Endothelial cell of umbilical vein (primary cell): ENCODE measurements at regions not wholly inside any gene's neighbourhood (a gene's known extent, or its start where the extent isn't known, plus 50 kb on each side); places are given as distances from the start of the nearest gene placed in this dataset.

ENCODE experiments used
- BruUV-seq: library from RNA; stranded (reverse); fragments of 400-500 nt; replicated peaks from 2 replicates; lab custom pipeline; 2021; lab: Mats Ljungman, UMichigan
- CTCF ChIA-PET: fragments of 300-600, 350-600 bp; sonication (Branson Sonifier 250); formaldehyde crosslinking; loops from one replicate; lab custom pipeline; 2021; ENCODE audit warnings: antibody characterized with exemption, inconsistent platforms; lab: Charles Lee
- POLR2A ChIA-PET: fragments of 300-600, 350-600 bp; sonication (Branson Sonifier 250); formaldehyde crosslinking; loops from one replicate; lab custom pipeline; 2021; ENCODE audit warnings: antibody characterized with exemption, inconsistent platforms; lab: Charles Lee
- DNase-seq: peaks from one replicate; pipeline ENCODE4 v3.0.0-alpha.2; 2011; ENCODE audit warnings: low read depth, low spot score
- FAIRE-seq: peaks from 2 replicates; lab custom pipeline; 2011; peaks lifted over from hg19 to GRCh38; lab: Jason Lieb, UNC
- H2AFZ ChIP-seq: 2 replicates; pipeline ENCODE4 v1.6.0; 2012; ENCODE audit warnings: low read depth, low read length, control low read depth, inconsistent platforms
- H3K27ac ChIP-seq: 2 replicates; pipeline ENCODE4 v1.5.1; 2011; ENCODE audit warnings: low read depth, mild to moderate bottlenecking, control low read depth, low read length, moderate library complexity; ENCODE audit not compliant: insufficient read depth
- H3K27me3 ChIP-seq, 2 experiments: 2 replicates each; pipeline versions ENCODE4 v1.6.0 to v1.6.1; 2011; ENCODE audit warnings: low read length in 2 of 2, mixed read lengths in 1 of 2; ENCODE audit not compliant: control insufficient read depth in 2 of 2, insufficient read depth in 2 of 2
- H3K36me3 ChIP-seq, 2 experiments: 2 replicates in 1 of 2; 3 replicates in 1 of 2; pipeline ENCODE4 v1.5.1; 2011; ENCODE audit warnings: low read length in 2 of 2, mild to moderate bottlenecking in 1 of 2, moderate library complexity in 1 of 2; ENCODE audit not compliant: control insufficient read depth in 2 of 2, insufficient read depth in 2 of 2; ENCODE audit errors: extremely low read depth in 1 of 2
- H3K4me1 ChIP-seq: 3 replicates; pipeline ENCODE4 v1.5.1; 2011; ENCODE audit warnings: mild to moderate bottlenecking, low read length; ENCODE audit not compliant: control insufficient read depth, insufficient read depth; ENCODE audit errors: extremely low read depth
- H3K4me2 ChIP-seq: 2 replicates; pipeline ENCODE4 v1.6.1; 2011; ENCODE audit warnings: low read length, control low read depth, mixed read lengths; ENCODE audit not compliant: insufficient read depth
- H3K4me3 ChIP-seq, 3 experiments: fragments of 200-600 bp in 1 of 3; sonication (generic), shearing (Covaris generic) in 1 of 3; replicated peaks in 1 of 3; 2 replicates each; pipeline ENCODE4 v1.5.1; 2011 to 2016; ENCODE audit warnings: control low read depth in 3 of 3, low read length in 3 of 3, mild to moderate bottlenecking in 2 of 3, inconsistent platforms in 1 of 3, low read depth in 1 of 3, moderate library complexity in 1 of 3; ENCODE audit not compliant: insufficient read depth in 1 of 3
- H3K79me2 ChIP-seq: 2 replicates; pipeline ENCODE4 v1.6.0; 2012; ENCODE audit warnings: low read length, inconsistent platforms; ENCODE audit not compliant: control insufficient read depth, insufficient read depth
- H3K9ac ChIP-seq: replicated peaks from 2 replicates; pipeline ENCODE3; 2011; ENCODE audit warnings: low read length, control low read depth; ENCODE audit not compliant: insufficient read depth; ENCODE audit errors: extremely low read depth
- H3K9me1 ChIP-seq: replicated peaks from 3 replicates; pipeline ENCODE4 v1.6.0; 2011; ENCODE audit warnings: mild to moderate bottlenecking, low read length; ENCODE audit not compliant: control insufficient read depth, insufficient read depth; ENCODE audit errors: extremely low read depth
- H3K9me3 ChIP-seq: replicated peaks from 2 replicates; pipeline ENCODE4 v1.5.1; 2012; ENCODE audit warnings: low read length, inconsistent platforms; ENCODE audit not compliant: control insufficient read depth, insufficient read depth
- H4K20me1 ChIP-seq: replicated peaks from 2 replicates; pipeline ENCODE3; 2011; ENCODE audit warnings: mild to moderate bottlenecking, low read length; ENCODE audit not compliant: control insufficient read depth, insufficient read depth; ENCODE audit errors: extremely low read depth
- CTCF ChIP-seq, 2 donors: IDR thresholded peaks; 1 replicate in 1 of 2; 2 replicates in 1 of 2; pipeline ENCODE4 v1.5.1; 2011; ENCODE audit warnings: low read length in 2 of 2, mild to moderate bottlenecking in 2 of 2, moderate library complexity in 2 of 2, control low read depth in 1 of 2, inconsistent platforms in 1 of 2, low read depth in 1 of 2; ENCODE audit not compliant: insufficient read depth in 1 of 2; ENCODE audit errors: extremely low read depth in 1 of 2
- EZH2 ChIP-seq: IDR thresholded peaks from 2 replicates; pipeline ENCODE4 v1.6.1; 2012; ENCODE audit warnings: borderline replicate concordance, low read depth, mild to moderate bottlenecking, moderate library complexity, low read length, inconsistent platforms; ENCODE audit not compliant: severe bottlenecking
- FOS ChIP-seq: IDR thresholded peaks from 2 replicates; pipeline ENCODE4 v1.6.1; 2011; ENCODE audit warnings: mild to moderate bottlenecking, low read length, moderate library complexity, borderline replicate concordance; ENCODE audit not compliant: insufficient read depth
- GATA2 ChIP-seq: IDR thresholded peaks from 2 replicates; pipeline ENCODE4 v1.7.0; 2011; ENCODE audit warnings: low read depth, mild to moderate bottlenecking, moderate library complexity, mixed read lengths, low read length; ENCODE audit not compliant: insufficient read length, insufficient read depth
- JUN ChIP-seq: IDR thresholded peaks from 2 replicates; pipeline ENCODE4 v1.6.1; 2011; ENCODE audit warnings: borderline replicate concordance, low read depth; ENCODE audit not compliant: insufficient read length, insufficient read depth
- MAX ChIP-seq: IDR thresholded peaks from 2 replicates; pipeline ENCODE4 v1.6.1; 2011; ENCODE audit not compliant: insufficient read depth, insufficient read length
- MYC ChIP-seq: IDR thresholded peaks from one replicate; pipeline ENCODE4 v1.6.1; 2011; ENCODE audit warnings: mild to moderate bottlenecking, low read depth, low read length
- POLR2A ChIP-seq: IDR thresholded peaks from 2 replicates; pipeline ENCODE4 v1.6.1; 2012; ENCODE audit warnings: low read depth, mild to moderate bottlenecking, control low read depth, low read length
- POLR2AphosphoS5 ChIP-seq: IDR thresholded peaks from 2 replicates; pipeline ENCODE4 v1.6.1; 2012; ENCODE audit warnings: low read depth, mild to moderate bottlenecking, control low read depth, low read length, moderate library complexity; ENCODE audit not compliant: insufficient read depth
- dilution Hi-C: fragments of 300-500 bp; cut with MboI; formaldehyde crosslinking; loops from one replicate; pipeline ENCODE4 v1.15.0; 2019; ENCODE audit warnings: low sequenced_read_pairs; ENCODE audit not compliant: extremely low pct_ligation_motif_present
- intact Hi-C: fragments of 100-400 bp; cut with micrococcal nuclease; formaldehyde crosslinking; loops from one replicate; pipeline ENCODE4 v1.10.0; 2022

DNA sequence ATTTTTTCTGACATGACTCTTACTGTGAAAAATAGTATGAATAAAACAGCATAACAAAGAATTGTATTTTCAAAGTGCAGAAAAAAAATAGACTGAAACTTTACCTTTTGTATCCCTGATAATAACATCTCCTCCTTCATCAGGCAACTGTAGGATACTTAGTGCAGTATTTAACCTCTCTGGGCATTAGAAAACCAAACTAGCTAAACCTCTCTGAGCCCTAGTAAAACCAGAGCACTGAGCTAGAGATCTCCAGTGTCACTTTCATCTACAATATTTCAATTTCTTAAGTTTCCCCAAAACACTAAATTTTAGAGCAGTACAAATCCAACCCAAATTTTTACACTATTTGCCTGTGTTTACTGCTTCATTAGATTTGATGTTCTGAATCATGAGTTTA, 594.0 kb upstream of the LINC00305 start:
- H3K36me3 ChIP-seq = no peaks in the 10 kb centered on the region
- H3K27me3 ChIP-seq = no peaks in the 10 kb centered on the region
- no peaks in the 10 kb centered on the region for H4K20me1 ChIP-seq
- TF ChIP-seq GATA2 (no peak), MYC (no peak), CTCF (IDR thresholded peaks at IDR 0.05; ENCODE audit: extremely low read depth in 1 of 2, insufficient read depth in 1 of 2, low read depth in 1 of 2, low read length in 2 of 2) (no peak), EZH2 (no peak), JUN (no peak), FOS (no peak), MAX (no peak), POLR2A (no peak), POLR2AphosphoS5 (no peak)
- H3K27ac ChIP-seq = no peak overlapping the region
- no peak for DNase-seq
- intact Hi-C loops (no loop called here), dilution Hi-C loops (no loop called here)
- H3K4me1 ChIP-seq = no peaks in the 10 kb centered on the region
- H3K4me3 ChIP-seq = no peak overlapping the region
- no peaks in the 10 kb centered on the region for H3K79me2 ChIP-seq
- FAIRE-seq = no peak
- no peaks in the 10 kb centered on the region for H3K9me1 ChIP-seq
- no peaks in the 10 kb centered on the region for H3K9me3 ChIP-seq
- no peak overlapping the region for H2AFZ ChIP-seq
- H3K4me2 ChIP-seq = no peak overlapping the region
- H3K9ac ChIP-seq = no peak overlapping the region
- no TSS peak for BruUV-seq
- ChIA-PET POLR2A (no interaction called here), CTCF (no interaction called here)
